ENCODE measurements at regions not wholly inside any gene's neighbourhood (a gene's known extent, or its start where the extent isn't known, plus 50 kb on each side); places are given as distances from the start of the nearest gene placed in this dataset.

- TF ChIP-seq MAX (CRISPR knock-in tag; IDR thresholded peaks at IDR 0.05): no peak
- no peak for TF ChIP-seq CTCF (IDR thresholded peaks at IDR 0.05)
- TF ChIP-seq ZNF138 (CRISPR knock-in tag; conservative IDR thresholded peaks at IDR 0.05): no peak
Measured at GRCh38 chr10:44647473-44647872, 262.6 kb upstream of the CXCL12 start.
